ENCODE measurements at regions not wholly inside any gene's neighbourhood (a gene's known extent, or its start where the extent isn't known, plus 50 kb on each side); places are given as distances from the start of the nearest gene placed in this dataset.

DNA sequence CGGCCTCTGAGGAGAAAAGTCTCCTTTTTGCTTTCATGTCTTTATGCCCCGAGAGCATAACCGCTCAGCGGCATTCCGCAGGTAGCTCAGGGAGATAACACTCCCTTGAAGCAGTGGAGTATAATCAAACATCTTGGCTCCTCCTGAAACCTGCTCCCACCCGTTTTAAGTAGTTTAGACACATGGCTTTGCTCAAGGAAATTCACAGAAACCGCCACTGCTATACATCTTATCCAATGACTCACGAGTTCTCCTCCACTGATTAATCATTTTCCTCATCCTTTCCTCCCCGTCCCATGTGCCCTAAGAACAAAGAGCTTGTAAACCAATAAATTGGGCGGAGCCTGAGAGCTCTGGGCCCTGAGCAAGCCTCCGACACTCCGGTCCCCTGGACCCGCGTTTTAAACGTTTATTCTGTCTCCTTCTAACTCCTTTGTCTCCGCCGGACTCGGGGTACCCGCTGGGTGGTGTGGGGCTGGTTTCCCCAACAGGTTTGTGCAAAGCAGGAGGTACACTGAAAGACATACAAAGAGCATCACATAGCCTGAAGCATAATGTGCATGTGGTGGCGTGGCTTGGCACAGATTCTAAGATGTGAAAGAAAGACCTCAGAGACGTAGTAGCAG is 401.2 kb downstream of the TLL1 start:
- ATAC-seq: no peak

DNA sequence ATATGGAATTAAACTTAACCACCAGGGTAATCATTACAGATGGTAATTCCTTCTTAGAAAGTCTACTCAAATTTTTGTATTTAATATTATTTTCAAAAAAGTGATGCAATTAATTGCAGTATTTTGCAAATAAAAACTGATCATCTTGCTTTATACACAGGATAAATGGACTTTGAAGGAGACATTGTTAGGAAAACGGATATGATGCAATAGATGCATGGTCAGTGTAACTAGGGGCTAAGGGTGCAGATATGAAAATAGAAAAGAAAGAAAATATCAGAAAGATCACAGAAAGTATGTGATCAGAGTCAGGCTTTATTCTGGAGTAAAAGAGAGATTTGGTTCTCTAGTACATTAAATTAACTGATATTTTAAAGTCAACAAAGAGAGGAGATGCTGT is 401.7 kb downstream of the TLL1 start:
- no peak for ATAC-seq

GRCh38 chr4:166277401-166277800 is 404.4 kb downstream of the TLL1 start:
- no peak for ATAC-seq

GRCh38 chr4:166277853-166278252 is 404.8 kb downstream of the TLL1 start:
- ATAC-seq: no peak

DNA sequence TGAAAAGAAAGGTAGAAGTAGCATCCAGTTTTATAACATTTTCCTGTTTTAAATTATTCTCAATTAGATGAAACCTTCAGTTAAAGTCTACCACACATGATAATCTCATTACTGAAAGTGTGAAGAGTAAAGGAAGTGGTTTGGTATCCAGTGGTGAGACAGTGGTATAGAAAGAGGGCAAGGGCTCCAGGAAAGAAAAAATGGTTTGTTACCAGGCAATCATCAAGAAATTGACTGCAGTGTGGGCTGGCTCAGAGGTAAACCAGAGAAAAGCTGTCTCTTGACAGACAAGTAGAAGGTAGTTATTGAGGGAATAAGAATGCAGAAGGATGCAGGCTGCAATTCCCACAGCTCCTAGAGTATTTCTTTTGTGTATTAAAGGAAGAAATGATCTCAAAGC is 406.2 kb downstream of the TLL1 start:
- ATAC-seq: no peak

GRCh38 chr4:166280642-166281041 is 407.6 kb downstream of the TLL1 start:
- ATAC-seq: no peak

- no peak for ATAC-seq
Observed at GRCh38 chr4:166282081-166282770, 409.2 kb downstream of the TLL1 start.

GRCh38 chr4:166284221-166284620 is 411.2 kb downstream of the TLL1 start:
- ATAC-seq: no peak

DNA sequence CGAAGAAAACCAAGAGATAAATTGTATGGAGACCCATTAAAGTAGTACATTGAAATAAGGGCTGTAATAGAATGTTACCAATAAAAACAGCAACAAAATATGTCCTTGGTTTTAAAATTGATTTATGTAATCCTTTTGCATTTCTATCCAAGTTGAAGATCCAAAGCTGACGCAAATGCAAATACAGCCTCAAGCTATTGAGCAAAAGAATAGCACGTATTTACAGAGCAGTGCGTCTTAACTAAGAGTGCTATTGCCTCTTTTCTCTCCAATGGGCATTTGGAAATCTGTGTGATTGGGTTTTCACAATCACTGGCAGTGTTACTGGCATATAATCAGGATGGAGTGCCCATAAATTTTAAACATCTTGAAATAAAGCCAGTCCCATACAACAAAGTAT is 417.4 kb downstream of the TLL1 start:
- ATAC-seq: no peak

GRCh38 chr4:166293556-166293955 is 420.5 kb downstream of the TLL1 start:
- ATAC-seq: no peak

- ATAC-seq: no peak
Observed at GRCh38 chr4:166301266-166301665, 428.2 kb downstream of the TLL1 start.

DNA sequence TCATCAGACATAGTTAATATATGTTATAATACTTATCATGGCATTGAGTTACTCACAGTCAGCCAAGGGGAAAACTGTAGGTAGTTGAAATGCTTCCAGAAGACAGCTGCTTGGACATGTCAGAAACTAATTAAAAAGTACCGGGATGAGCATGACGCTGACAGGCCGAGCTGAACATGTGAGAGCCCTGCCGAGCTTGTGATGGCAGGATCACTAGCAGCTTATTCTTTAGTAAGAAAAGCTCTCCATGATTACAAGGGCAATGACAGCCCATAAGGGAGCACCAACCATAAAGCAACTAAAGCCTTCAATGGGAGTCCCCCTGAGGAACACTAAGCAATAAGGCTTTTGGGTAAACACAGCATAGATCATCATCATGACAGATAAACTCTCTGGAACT is 435.6 kb downstream of the TLL1 start:
- no peak for ATAC-seq

DNA sequence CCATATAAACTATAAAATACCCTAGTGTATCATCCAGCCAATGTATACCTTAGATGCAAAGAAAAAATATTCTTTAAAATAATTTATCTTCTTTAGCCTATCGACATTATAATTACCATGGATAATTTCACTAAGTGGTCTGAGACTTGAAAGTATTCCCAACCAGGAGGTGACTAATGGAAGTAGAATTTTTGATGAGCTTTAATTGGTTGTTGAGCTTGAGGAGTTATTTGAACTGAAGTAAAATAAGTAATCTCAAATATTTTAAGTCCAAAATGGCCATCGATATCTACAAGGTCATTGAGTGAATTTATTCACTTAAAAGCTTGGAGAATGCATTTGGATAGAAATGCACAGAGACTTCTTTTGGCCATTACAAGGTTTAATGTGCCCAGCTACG is 436.2 kb downstream of the TLL1 start:
- ATAC-seq: no peak

DNA sequence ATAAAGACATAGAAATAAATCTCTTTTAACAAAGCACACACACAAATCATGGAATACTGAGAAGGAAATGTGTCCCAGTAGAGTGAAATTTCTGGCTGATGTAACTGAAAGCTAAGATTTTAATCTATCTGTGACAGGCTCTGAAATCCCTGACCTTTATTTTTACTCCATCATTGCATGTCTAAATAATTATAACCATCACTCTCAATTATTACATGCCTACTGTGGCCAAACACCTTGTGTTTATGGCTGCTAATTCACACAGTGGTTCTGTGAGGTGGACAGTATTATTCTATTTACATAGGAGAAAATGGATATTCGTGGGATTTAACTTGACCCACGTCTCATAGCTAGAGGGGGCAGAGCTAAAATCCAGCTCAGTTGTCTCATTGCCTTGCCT is 438.1 kb downstream of the TLL1 start:
- ATAC-seq: no peak

DNA sequence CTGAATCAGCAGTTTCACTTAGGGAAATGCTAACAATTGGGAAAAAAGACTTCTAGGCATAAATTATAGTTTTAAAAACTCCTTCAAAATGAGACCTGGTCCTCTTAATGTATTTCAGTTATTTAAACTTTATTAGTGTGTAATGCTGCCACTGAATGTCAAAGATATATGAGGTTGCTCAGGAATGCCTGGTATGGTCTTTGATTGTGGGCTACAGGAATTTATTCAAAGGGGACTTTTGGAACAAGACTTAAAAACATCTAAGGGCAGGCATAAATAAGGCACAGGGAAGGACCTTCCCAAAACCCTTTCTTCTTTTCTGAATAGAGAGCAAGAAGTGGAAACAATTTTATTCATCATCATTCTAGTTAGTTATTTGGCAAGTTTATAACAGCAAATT is 439.1 kb downstream of the TLL1 start:
- ATAC-seq: no peak

DNA sequence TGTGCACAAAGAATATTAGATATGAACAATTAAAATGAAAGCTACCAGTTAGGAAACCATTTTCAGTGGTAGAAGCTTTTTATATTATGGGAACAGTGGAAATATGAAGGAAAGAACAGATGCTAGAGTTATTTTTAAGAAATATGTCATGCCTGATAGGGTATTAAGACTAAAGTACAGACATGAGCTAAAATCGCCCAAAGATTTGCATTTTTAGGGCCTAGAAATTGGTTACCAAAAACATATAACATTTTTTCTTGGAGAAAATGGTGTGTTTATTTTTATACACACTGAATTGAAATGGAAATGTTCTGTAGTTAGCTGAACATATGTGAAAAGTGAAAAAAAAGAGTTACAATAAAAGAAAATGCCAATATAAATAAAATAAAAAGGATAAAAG is 441.9 kb downstream of the TLL1 start:
- ATAC-seq: no peak

- no peak for ATAC-seq
Observed at GRCh38 chr4:166315721-166316467, 442.9 kb downstream of the TLL1 start.

- ATAC-seq: no peak
Observed at GRCh38 chr4:166318810-166319525, 445.9 kb downstream of the TLL1 start.

DNA sequence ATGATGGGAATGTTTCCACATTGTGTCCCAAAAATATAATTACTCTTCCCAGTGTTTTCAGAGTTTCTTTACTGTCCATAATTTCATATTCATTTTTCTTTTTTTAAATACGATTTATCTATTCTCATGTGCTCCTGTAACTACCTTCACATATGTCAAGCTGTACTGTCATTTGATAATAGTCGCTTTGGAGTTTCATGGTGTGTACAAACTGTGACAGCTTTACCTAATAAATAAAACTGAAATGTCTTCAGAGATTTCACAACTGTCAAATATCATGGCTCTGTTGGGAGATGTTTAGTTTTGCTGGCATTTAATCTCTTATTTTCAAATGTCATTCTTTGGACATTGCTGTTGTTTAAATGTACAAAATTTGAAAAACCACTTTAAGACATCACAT is 450.2 kb downstream of the TLL1 start:
- ATAC-seq: no peak

GRCh38 chr4:166324321-166324720 is 451.3 kb downstream of the TLL1 start:
- ATAC-seq: no peak

GRCh38 chr4:166335256-166335938 is 462.4 kb downstream of the TLL1 start:
- no peak for ATAC-seq

GRCh38 chr4:166341992-166342391 is 469.0 kb downstream of the TLL1 start:
- no peak for ATAC-seq

- no peak for ATAC-seq
Observed at GRCh38 chr4:166363198-166363597, 490.2 kb downstream of the TLL1 start.

Data from activated CD4-positive, CD25-positive, alpha-beta regulatory T cell treated with anti-CD3 and anti-CD28 coated beads, Interleukin-2, amount 50 U/mL, for 24 hours (primary cell).